GM12872 (cell line): ENCODE measurements at regions not wholly inside any gene's neighbourhood (a gene's known extent, or its start where the extent isn't known, plus 50 kb on each side); places are given as distances from the start of the nearest gene placed in this dataset.
A peak's percentile ranks its signal among the peaks of the same experiment; 100 is the strongest.

Experiments
- TF ChIP-seq, protein P1 (sequence below): IDR thresholded peaks from 3 replicates; pipeline ENCODE4 v1.5.1; 2011; ENCODE audit warnings: low read depth, mild to moderate bottlenecking, low read length, moderate library complexity; ENCODE audit not compliant: insufficient read depth

DNA sequence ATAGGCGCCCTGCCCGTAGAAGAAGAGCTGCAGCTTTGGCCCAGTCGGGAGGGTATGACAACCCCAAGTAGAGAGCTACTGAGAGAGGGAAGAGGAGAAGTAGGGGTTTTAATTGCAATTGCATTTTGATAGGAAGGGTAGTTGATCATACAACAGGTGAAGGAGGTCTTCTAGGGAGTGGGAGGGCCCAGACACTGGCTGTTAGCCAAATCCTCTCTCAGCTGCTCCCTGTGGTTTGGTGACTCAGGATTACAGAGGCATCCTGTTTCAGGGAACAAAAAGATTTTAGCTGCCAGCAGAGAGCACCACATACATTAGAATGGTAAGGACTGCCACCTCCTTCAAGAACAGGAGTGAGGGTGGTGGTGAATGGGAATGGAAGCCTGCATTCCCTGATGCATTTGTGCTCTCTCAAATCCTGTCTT, 408.9 kb upstream of the THBS1 start:
- TF ChIP-seq, protein P1, sequence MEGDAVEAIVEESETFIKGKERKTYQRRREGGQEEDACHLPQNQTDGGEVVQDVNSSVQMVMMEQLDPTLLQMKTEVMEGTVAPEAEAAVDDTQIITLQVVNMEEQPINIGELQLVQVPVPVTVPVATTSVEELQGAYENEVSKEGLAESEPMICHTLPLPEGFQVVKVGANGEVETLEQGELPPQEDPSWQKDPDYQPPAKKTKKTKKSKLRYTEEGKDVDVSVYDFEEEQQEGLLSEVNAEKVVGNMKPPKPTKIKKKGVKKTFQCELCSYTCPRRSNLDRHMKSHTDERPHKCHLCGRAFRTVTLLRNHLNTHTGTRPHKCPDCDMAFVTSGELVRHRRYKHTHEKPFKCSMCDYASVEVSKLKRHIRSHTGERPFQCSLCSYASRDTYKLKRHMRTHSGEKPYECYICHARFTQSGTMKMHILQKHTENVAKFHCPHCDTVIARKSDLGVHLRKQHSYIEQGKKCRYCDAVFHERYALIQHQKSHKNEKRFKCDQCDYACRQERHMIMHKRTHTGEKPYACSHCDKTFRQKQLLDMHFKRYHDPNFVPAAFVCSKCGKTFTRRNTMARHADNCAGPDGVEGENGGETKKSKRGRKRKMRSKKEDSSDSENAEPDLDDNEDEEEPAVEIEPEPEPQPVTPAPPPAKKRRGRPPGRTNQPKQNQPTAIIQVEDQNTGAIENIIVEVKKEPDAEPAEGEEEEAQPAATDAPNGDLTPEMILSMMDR = 0 out of 3 replicates have a peak, but pooled peaks have one; percentile 6

DNA sequence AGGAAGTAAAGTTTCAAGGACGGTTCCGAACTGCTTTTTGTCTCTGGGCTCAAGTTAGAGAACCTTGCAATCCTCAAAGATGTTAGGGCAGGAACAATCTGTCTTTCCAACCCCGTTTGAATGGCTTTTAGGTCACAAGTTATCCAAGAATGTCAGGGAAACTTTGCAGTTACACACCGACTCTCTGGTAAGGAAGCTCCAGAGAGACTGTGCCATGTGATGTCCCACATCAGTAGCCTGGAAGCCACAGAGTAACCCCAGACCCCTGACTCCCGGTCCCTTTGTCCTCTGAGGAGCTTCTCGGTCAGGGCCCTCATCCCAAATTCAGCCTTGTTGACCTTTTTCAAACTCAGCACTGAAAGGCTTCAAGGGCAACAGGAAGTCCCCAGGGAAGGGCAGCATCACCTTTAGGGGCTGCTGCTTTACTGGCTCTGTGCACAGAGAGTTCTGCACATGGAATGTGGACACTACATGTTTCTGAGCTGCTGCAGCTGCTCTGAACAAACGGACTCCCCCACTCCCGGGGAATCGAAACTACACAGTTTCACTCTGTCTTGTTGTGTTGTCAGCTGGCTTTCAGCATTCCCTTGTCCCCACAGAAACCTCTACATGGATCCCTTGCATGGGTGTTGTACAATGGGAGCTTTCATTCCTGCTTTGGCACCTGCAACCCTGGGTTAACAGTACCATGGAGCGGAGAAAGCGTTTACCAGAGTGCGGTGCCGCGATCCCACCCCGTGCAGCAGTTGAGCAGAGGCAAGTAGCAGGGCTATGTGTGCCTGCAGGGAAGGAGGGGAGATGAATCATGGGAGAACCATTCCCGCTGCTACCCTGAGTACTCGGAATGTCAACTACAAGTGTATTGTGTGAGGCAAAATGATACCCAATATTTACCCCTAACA, 408.2 kb upstream of the THBS1 start:
- TF ChIP-seq, protein P1 = no peak

DNA sequence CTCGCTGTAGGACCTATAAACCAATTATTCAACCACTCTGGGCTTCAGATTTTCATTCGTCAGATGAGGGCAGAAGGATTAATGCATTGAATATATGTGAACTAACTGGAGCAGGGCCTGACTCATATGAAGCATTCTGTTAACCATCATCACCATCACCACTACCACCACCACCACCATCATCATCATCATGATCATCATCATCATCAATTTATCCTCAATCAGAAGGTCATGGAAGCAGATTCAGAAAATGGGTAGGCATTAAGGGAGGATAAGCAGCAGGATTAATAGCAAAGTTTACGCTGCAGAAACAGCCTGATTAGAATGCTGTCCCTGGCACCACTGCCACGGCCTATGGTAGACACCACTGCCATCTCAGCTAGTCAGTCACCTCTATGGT, 407.5 kb upstream of the THBS1 start:
- TF ChIP-seq, protein P1 = no peak

DNA sequence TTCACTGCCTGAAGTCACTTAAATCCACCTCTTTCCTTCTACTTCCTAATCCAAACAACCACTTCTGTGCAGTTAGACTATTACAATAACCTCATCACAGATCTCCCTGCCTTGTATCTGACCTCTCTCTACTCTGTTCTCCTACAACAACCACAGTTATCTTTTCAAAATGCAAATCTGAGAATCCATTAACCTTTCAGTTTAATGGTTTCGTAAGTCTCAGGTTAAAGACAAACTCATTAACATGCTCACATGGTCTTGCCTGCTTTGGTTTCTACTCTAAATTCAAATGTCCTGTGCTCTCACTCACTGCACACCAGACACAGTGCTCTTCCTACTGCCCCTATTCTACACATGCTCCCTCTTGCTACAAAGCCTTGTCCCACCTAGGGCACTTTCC, 406.5 kb upstream of the THBS1 start:
- TF ChIP-seq, protein P1 = no peak

DNA sequence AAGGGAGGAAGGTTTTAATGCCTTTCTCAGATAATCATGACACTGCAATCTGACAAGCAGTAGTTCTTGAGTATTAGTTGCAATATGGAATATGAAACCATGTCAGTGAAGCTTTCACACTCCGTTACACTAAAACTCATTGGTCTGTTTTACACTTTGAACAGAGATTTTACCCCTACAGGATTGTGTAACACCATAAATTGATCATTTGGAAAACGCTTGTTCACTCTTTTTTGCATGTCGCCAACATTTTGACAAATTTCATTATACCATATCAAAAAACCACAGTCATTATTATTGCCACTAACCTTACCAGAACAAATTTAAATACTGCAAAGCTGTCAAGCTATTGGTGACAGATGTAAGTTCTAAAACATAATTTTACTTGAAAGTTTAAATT, 404.8 kb upstream of the THBS1 start:
- TF ChIP-seq, protein P1 = no peak

DNA sequence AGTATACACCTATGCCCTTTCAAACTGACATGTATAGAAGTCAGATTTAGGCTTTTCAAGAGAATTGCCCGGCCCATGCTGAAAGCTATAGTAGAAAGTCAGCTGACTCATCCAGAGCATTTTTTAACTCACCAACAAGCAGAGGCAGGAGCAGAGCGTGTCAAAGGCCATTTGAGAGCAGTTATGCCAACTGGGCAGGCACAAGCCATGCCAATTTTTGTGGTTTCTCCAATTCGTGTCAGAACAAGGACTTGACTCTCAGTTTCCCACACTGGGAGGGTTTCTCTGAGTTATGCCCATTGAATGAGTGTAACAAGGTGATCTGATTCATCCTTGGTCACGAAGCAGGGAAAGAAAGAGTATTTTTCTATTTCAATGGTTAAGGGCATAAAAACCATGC, 403.3 kb upstream of the THBS1 start:
- TF ChIP-seq, protein P1 = no peak

DNA sequence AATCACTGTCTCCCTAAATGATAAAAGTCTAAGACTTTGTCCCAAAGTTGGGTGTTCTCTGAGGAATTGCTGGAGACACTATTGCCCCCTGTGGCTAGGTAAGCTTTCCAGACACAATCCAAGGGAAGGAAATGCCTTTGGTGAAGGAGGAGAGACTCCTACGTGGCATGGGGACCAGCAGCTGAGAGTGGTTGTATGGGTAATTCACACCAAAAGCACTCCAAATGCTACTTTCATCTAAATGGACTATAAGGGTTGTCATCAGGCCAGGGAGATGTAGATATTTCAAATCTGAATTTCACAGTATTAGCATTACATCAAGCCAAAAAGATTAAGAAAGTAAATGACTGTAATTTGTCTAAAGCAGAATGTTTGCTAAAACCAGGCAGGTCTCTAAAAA, 400.8 kb upstream of the THBS1 start:
- TF ChIP-seq, protein P1 = no peak
